Posterior cingulate gyrus (tissue), 11 donors: ENCODE measurements at regions not wholly inside any gene's neighbourhood (a gene's known extent, or its start where the extent isn't known, plus 50 kb on each side); places are given as distances from the start of the nearest gene placed in this dataset.
"Not testable (repeated sequence)": the region's sequence is repeated elsewhere in the genome, so short reads cannot be mapped to it uniquely, and the experiment has no call there.

Experiments used
- DNase-seq, 10 donors: peaks; one replicate each; pipeline versions ENCODE4 v3.0.0 to v3.0.0-alpha.2; 2020 to 2021; ENCODE audit warnings: mixed read lengths in 3 of 10
- intact Hi-C: fragments of 100-400 bp; cut with DNase I; formaldehyde crosslinking; loops from one replicate; pipeline ENCODE4 v1.15.1; 2023

DNA sequence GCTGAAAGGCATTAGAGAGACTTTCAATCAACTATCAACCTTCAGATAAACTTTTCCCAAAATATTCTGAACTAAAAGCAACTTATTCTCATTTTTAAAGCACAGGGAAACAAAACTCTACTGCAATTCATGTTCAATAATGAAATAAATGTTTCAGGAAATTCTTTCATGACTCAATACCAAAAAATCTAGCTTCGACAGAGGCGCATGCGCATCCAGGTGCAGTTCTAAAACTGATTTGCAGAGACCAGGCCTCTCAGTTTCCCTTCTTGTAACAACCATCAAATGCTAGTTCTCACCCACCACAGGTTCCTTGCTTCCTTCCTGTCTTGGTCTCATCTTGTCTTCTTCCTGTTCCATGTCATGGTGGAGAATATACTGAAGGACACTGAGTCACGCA, 55.3 kb upstream of the NRBF2 start:
- intact Hi-C loops, result no loop called here
- DNase-seq, result no peak

DNA sequence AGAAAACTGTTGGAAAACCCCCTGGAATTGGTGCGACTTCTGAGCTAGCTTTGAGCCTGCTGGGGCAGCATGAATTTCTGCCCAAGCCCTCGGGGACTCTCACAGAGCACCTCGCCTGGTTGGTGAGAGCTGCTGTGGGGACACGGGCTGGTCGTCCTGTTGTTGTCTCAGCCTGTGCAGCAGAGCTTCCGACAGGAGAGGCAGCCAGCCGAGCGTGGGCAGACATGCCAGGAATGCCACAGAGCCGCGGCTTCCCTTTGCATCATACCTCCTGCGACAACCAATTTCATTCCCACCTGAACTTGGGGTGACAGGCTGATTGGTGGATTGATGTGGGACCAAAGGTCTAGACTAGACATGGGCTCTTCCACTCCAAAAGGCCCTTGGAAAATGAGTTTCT, 60.2 kb upstream of the NRBF2 start:
- intact Hi-C loops, result no loop called here
- DNase-seq, result no peak

DNA sequence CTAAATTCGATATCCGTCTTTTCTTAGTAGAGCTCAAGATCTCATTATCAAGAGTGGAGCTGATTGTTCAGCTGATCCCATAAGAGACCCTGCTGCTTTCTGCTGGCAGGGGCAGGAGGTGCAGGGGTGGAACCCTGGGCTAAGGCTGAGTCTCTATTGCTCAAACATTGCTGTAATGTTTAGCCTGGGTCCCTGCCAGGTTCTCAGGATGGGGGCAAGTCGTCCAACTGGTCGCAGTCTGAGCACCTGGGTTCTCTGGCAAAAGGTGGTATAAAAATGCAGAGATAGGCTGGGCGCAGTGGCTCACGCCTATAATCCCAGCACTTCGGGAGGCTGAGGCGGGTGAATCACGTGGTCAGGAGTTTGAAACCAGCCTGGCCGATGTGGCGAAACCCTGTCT, 62.0 kb upstream of the NRBF2 start:
- no peak for DNase-seq
- intact Hi-C loops, result no loop called here

DNA sequence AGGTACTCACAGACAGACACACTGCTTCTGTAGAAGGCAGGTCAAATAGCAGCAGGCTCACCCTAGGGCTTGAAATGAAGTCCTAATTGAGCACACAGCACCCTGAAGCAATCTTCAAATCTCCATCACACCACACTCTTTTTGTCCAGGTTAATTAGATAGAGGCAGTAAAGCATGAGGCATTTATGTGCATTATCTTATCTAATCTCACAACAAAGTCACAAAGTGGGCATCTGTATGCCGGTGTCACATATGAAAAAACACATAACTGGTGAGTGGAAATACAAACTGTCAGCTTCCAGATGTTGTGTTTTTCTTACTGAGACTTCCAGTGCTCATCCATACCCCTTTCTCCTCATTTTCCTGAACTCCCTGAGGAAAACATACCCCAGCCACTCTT, 63.8 kb upstream of the NRBF2 start:
- DNase-seq, result no peak
- intact Hi-C loops, result no loop called here

DNA sequence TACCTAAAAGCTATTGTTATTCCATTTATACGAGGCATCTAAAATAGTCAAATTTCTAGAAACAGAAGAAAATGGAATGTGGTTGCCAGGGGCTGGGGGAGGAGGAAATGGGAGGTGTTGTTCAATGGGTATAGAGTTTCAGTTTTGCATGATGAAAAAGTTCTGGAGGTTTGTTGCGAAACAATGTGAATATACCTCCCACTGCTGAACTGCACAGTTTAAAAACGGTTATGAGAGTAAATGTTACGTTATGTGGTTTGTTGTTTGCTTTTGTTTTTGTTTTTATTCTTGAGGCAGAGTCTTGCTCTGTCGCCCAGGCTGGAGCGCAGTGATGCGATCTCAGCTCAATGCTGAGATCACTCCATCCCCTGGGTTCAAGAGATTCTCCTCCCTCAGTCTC, 64.9 kb upstream of the NRBF2 start:
- DNase-seq, result no peak
- intact Hi-C loops, result no loop called here

DNA sequence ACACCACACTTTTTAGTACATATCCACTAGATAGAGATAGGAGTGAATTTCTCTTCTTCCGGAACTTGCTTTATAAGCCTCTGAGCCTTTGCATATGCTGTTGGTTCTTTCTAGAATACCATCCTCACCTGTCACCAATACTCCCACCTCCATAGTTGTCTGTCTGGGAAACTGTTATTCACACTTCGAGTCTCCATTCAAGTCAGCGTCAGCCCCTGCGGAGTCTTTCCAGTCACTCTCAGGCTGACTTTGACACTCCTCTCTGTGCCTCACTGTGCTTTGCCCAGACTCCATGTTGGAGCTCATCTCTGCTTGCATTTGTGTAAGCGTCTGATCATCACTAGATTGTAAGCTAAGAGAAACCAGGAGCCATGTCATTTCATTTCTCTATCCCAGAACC, 66.5 kb upstream of the NRBF2 start:
- intact Hi-C loops, result no loop called here
- no peak for DNase-seq

DNA sequence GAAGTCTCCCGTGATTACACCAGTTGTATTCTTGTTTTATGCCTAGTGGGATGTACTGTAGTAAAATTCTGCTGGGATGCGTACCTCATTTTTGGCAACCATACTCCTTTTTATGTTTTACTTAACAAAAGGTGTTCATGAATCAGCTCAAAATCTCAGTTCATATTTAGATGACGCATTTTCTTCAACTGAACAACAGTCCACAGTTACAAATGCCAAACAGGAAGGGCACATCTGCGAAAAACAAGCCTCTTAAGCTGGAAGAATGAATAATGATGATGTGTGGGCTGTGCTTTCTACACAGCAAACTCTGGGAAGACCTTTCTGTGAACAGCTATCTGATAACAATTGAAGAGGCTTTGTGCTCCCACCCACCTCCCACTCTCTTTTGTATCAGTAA, 68.4 kb upstream of the NRBF2 start:
- intact Hi-C loops, result no loop called here
- no peak for DNase-seq

DNA sequence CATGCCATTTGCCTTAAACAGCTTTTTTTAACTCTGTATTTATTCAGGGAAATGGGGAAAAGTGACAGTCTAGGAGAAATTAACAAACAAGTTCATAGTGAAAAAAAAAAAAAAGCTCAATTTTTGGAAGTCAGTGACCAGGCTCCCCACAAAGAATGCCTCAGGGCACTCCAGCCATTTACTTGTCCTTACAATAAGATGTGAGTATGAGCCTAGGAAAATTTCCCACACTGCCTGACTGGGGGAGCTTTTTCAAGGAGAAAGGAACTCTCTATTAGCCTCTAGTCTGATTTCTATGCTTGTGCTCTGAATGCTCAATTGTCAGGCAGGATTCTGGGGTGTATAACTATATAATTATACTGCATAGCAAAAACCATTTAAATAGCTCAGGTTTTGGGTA, 74.9 kb upstream of the NRBF2 start:
- intact Hi-C loops, result no loop called here
- no peak for DNase-seq

DNA sequence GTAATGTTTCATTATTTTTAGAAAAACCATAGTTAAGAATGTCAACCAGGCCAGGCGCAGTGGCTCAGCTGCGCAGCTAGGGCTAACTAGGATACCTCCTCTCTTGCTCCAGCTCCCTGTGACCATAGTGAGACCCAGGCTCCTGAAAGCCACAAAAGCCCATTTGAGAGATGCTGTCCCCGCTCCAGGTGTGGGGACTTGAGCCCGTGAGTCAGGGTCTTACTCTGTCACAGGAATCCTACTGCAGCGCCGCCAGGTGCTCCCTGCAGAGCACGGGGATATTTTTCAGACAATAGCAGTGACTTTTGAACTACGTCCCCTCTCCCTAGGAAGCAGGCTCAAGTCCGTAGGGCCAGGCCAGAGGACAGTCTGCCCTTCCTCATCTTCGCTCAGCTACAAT, 75.6 kb upstream of the NRBF2 start:
- intact Hi-C loops, result no loop called here
- no peak for DNase-seq

DNA sequence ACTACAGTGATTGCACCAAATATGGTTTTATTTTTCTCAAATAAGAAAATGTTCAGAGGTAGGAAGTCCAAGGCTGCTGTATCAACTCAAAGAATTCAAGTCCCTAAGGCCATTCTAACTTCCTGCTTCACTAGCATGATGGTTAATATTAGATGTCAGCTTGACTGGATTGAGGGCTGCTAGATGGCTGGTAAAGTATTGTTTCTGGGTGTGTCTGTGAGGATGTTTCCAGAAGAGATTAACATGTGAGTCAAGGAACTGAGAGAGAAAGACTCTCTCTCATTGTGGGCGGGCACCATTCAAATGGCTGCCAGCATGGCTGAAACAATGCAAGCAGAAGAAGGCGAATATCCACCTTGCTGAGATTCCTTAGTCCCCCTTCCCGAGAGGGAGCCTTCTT, 77.4 kb upstream of the NRBF2 start:
- no peak for DNase-seq
- intact Hi-C loops, result no loop called here

DNA sequence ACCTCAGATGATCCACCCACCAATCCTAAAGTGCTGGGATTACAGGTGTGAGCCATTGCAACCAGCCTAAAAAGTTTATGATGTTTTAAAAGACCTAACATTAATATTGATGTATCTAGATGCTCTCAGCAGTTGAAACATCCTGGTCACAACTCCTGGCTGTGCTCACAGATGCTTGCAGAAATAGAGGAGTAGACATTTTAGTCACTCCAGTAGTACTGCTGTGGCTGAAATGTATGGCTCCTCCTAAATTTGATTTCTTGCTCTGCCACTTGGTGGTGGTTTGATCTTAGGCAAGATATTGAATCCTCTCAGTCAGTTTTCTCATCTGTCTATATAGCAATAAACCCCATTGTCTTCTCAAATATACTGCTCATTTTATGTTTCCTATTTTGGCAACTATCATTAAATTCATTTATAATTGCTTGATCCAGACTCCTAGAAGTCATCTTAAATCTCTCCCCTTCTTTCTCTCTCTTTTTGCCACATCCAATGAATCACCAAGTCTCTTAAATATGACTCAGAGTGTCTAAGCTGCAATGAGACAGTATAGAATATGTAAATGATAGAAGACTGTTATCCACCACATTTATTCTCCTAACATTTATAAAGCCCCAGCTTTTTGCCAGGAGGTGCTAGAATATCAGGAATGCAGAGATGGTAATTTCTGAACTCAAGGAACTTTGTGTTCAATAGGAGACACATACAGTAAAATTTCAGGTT, 78.1 kb upstream of the NRBF2 start:
- intact Hi-C loops, result no loop called here

DNA sequence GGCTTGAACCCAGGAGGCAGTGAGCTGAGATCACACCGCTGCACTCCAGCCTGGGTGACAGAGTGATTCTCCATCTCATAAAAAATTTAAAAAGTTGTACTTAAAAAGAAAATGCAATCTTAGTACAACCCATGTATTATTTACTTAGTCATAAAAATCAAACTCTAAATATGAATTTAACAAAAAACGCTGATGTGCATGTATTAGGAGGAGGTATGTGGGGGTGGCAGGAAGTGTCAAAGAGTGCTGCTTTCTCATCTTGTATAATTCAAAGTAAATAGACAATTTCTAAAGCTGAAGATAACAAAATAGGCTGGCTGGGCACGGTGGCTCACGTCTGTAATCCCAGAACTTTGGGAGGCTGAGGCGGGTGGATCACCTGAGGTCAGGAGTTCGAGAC, 81.0 kb upstream of the NRBF2 start:
- intact Hi-C loops, result no loop called here
- no peak for DNase-seq

More for the DNA sequence above, 78.1 kb upstream of the NRBF2 start:
- no peak for DNase-seq

DNA sequence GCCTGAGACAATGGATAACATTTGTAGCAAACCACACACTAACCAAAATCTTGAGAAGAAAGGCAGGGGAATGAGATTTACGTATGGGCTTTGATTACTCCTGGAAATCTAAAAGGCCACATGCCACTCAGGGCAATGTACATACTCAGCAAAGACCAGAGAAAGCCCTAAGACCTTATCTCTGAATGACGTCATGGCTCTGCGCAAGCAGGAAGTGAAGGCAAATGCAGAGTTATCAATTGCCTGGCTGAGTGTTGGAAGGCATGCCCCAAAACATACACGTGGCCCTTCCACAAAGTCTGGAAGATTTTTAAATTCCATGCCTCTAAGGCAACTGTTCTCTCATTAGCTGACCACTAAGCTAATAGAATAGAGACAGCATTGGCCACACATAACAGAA, 90.9 kb upstream of the NRBF2 start:
- DNase-seq, result no peak
- intact Hi-C loops, result no loop called here

DNA sequence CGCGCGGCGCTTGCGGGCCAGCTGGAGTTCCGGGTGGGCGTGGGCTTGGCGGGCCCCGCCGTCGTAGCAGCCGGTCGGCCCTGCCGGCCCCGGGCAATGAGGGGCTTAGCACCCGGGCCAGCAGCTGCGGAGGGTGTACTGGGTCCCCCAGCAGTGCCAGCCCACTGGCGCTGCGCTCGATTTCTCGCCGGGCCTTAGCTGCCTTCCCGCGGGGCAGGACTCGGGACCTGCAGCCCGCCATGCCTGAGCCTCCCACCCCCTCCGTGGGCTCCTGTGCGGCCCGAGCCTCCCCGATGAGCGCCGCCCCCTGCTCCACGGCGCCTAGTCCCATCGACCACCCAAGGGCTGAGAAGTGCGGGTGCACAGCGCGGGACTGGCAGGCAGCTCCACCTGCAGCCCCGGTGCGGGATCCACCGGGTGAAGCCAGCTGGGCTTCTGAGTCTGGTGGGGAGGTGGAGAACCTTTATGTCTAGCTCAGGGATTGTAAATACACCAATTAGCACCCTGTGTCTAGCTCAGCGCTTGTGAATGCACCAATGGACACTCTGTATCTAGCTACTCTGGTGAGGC, 99.4 kb upstream of the NRBF2 start:
- intact Hi-C loops, result not testable (repeated sequence)
- DNase-seq, result peak in 1 of 10 donors; percentile 76

DNA sequence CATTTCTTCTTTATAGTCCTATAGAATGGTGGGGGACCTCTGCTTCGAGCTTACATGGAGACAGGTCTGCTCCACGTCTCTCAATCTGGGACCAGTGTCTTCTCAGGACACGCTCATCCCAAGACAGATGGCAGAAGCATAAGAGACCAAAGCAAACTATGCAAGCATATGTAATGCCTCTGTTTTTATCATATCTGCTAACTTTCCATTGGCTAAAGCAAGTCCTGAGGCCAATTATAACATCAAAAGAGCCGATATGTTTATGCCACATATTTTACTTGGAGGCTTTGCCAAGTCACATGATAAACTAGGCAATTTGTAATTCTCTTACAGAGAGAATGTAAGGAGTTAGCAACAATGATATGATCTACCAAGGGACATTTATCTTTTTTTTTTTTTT, 102.6 kb upstream of the NRBF2 start:
- DNase-seq, result no peak
- intact Hi-C loops, result no loop called here

DNA sequence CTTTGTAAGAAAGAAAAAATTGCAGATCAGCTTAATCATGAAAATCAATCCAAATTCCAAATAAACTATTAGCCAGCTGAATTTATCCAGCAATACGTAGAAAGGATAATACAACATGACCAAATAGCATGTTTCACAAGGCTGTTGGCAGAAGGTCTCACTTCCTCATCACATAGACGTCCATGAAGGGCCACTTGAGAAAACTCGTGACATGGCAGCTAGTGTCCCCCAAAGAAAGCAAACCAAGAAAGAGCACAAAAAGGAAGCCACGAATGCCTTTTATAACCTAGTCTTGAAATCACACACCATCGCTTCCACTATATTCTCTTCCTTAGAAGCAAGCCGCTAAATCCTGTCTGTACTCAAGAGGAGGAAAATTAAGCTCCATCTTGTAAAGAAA, 105.6 kb upstream of the NRBF2 start:
- intact Hi-C loops, result no loop called here

DNA sequence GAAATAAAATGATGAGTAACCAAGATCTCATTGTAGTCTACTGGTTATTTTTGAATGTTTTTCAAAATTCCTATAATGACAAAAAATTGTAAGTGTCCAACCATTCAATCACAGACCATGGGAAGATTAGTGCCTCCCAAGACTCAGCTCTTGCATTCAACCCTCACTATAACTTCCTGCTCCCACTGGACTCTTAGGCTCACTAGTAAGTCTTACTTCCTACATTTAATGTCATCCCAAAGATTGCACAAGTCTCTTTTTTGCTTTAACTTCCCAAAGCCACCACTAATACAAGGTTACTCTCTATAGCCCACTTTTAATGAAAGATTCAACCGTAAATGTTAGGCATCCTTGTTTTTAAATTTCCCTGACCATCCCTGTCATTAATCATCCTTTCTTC, 111.9 kb upstream of the NRBF2 start:
- intact Hi-C loops, result no loop called here
- DNase-seq, result no peak

More for the DNA sequence above, 105.6 kb upstream of the NRBF2 start:
- peak in 1 of 10 donors; percentile 3 for DNase-seq

DNA sequence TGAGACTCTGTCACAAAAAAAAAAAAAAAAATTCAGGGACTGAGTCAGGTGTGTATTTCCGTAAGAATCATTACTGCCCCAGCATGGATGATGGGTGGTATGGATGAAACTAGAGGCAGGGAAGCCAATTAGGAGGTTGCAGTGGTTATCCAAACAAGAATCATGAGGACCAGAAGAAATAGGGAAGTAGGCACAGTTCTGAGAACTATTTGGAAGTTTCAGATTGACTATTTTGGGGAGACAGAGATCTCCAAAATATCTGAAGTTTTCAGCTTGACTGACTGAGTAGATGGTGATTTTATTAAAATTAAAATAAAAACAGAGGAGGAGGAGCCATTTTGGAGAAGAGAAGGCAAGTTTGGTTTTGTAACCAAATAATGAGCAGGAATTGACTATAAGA, 119.4 kb upstream of the NRBF2 start:
- DNase-seq, result no peak
- intact Hi-C loops, result no loop called here

DNA sequence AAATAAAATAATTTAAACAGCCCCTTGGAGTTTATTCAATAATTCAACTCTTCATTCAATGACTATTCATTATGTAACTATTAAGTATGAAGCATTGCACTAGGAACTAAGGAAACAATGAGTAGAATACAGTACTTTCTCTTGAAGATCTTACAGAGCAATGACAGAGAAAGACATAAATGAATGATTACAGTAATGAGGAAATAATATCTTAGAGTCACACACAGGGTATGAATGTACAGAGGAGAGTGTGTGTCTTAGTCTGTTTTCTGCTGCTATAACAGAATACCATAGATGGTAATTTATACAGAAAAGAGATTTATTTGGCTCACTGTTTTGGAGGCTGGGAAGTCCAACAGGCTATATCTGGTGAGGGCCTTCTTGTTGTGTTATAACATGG, 120.5 kb upstream of the NRBF2 start:
- intact Hi-C loops, result no loop called here
- no peak for DNase-seq

DNA sequence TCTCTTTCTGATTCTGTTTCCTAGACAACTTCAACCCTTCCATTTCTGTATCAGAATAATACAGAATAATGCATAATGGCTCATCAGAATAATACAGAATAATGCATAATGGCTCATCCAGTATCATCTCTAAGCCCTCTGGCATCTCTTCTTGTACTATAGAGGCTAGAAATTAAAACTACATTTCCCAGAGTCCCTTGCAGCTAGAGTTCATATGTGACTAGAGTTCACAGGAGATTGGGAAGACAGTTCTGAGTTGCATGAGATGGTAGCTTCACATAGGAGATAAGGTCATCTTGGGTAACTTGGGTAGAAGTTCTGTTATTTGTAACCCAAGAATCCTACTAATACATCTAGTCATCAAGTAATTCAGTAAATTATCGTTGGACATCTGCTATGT, 122.9 kb upstream of the NRBF2 start:
- intact Hi-C loops, result no loop called here
- no peak for DNase-seq

DNA sequence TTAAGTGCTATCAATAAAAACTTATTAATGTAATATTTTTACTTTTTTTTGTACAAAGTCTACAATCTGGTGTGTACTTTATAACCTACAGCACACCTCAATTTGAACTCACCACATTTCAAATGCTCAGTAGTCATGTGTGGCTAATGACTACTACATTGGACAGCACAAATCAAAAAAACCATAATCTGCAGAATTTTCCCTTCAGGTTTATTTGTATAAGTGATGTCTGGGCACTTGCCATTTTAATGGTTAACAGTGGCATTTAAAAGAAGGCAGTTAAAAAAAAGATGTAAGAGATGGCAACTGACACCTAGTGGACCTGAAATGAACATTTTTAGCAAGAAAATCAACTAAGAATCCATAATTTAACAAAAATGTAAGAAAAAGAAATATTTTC, 124.6 kb upstream of the NRBF2 start:
- intact Hi-C loops, result no loop called here

DNA sequence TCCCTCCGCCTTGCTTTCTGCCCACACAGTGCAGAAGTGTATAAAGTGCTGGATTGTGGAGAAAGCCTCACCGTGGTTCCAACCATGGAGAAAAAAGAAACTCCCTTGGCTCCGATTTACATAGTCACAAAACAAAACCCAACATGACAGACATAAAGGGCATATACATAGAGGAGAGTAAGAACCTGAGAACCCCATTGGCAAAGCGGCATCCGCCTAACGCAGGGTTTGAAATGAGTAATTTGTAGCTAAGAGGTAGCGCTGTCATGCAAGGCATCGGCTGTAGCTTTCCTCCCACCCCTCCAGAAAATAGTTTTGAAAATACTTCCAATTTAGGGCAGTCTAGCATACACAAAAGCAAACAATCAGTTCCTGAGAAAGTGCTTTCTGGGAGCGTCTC, 126.0 kb upstream of the NRBF2 start:
- DNase-seq, result no peak
- intact Hi-C loops, result no loop called here

More for the DNA sequence above, 124.6 kb upstream of the NRBF2 start:
- DNase-seq, result no peak

DNA sequence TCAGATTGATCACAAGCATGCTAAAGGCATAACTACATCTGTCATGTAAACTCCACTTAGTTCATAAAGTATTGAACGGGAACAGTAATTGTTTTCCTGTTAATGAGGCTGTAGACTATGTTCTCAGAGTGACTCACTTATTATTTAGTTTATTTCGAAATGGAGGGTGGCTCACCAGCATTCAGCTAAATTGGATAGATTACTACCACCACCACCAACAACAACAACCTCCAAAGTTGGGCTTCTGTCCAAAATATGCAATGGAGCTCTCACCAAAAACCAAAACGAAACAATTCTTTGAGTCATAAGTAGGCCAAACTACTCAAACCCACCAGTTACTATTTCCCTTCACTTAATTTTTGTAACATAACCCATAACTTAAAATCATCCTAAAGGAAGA, 127.9 kb upstream of the NRBF2 start:
- intact Hi-C loops, result no loop called here
- no peak for DNase-seq
